AG10803 (cell line): ENCODE measurements at regions not wholly inside any gene's neighbourhood (a gene's known extent, or its start where the extent isn't known, plus 50 kb on each side); places are given as distances from the start of the nearest gene placed in this dataset.

ENCODE experiments used
- DNase-seq: peaks from one replicate; pipeline ENCODE4 v3.0.0; 2010; ENCODE audit warnings: low read depth
- H3K4me3 ChIP-seq: 2 replicates; pipeline ENCODE4 v1.5.1; 2011; ENCODE audit warnings: mild to moderate bottlenecking, low read length, control low read depth
- CTCF ChIP-seq: conservative IDR thresholded peaks from 2 replicates; pipeline ENCODE4 v1.5.1; 2011; ENCODE audit warnings: mild to moderate bottlenecking, low read length, control low read depth, inconsistent platforms

GRCh38 chr6:169324656-169325459 lies 71.2 kb upstream of the THBS2 start:
- H3K4me3 ChIP-seq: no peak overlapping the region
- peak; percentile 68 for DNase-seq
- no peak for TF ChIP-seq CTCF

DNA sequence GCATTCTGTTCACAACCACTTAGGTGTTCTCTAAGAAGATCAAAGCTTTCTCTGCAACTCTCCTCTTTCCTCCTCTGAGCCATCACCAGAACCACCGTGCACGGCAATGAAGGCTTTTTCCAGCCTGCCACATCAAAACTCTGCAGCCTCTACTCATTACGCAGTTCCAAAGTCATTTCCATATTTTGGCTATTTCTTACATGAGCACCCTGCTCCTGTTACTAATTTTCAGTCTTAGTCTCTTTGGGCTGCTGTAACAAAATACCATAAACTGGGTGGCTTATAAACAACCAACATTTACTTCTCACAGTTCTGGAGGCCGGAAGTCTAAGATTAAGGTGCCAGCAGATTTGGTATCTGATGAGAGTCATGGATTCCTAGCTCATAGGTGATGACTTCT lies 70.4 kb upstream of the THBS2 start:
- TF ChIP-seq CTCF: no peak
- H3K4me3 ChIP-seq: no peak overlapping the region
- no peak for DNase-seq

DNA sequence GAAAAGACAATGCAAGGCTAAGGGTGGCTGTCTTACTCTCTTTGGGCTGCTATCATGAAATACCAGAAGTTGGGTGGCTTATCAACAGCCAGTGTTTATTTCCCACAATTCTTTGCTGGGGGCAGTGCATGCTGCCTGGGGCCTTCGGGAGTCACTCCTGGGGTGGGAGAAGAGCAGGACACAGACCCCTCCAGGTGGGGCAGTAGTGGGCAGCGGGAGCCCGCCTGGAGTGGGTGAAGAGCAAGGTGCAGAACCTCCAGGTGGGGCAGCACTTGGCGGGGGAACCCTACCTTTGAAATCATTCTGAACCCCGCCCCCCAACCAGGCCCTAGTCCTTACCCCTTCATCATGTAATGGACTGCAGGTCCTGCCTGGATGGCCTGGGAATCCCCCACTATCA lies 69.6 kb upstream of the THBS2 start:
- no peak for DNase-seq
- no peak for TF ChIP-seq CTCF
- H3K4me3 ChIP-seq: no peak overlapping the region

DNA sequence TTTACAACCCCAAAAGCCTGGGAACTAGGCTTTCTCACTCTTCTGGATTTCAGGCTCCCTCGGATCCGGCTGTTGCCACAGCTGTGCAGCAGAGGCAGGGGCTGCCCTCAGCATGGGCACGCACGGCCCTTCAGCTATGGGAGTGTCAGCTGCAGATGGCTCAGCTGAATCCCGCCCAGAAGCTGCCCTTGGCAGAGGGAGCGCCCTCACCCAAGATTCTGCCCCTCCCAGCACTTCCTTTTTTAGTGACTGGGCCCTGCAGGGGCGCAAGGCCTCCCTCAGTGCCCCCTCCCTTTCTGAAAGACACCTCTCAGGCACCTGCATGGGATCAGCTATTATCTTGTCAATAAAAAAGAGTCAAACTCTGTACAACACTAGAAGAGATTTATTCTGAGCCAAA lies 67.9 kb upstream of the THBS2 start:
- TF ChIP-seq CTCF: no peak
- DNase-seq: no peak
- H3K4me3 ChIP-seq: no peak overlapping the region

GRCh38 chr6:169320013-169320412 lies 66.4 kb upstream of the THBS2 start:
- DNase-seq: peak; percentile 71
- TF ChIP-seq CTCF: no peak
- no peak overlapping the region for H3K4me3 ChIP-seq

DNA sequence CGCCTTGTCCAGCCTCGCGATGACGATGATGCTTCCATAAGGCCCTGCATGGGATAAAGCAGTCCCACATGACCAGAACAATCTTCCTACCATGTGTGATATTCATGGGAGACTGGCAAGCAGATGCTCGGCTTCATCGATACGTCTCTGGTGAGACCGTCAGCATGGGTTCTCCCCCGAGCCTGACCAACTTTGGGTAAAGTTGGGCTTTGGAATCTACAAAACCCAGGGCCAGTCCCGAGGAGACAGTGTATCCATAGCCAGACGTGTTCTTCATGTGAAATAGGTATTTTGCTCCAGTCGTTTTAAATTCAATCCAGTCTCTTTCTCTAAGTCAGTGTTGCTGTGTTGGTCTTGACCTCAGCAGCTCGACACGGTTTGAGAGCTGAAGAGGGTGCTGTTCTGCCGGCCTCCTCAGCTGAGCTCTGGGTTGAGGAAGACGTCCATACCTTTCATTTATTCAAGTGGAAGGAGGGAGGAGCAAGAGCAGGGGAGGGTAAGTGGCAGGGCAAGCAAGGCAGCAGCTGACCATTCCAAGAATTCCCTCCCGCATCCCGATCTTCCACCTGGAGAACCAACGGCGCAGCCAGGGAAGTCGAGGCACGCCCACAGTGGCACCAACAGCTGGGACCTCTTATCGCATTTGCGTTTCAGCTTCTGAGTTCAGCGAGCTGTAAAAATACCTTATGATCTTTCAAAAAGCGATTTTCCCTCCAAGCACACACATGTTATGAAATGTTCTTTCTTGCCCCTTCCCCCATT lies 64.0 kb upstream of the THBS2 start:
- no peak for DNase-seq
- TF ChIP-seq CTCF: no peak
- no peak overlapping the region for H3K4me3 ChIP-seq

DNA sequence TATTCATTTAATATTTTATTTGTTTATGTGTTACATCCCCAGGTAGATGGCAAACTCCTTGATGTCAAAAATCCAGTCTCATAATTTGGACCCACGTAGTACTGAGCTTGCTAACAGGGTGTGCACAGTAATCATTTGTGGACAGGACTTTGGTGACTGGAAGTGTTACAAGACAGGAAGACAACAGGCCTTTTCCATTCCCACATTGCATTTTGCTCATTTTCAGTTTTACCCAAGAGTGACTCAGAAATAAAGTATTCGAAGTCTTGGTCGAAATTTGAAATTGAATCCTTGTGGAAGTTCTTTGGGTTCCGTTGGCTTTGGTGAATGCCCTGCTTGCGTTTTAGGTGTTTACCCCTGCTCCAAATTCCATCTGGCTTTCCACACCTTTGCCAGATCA lies 63.0 kb upstream of the THBS2 start:
- TF ChIP-seq CTCF: no peak
- DNase-seq: peak; percentile 44
- no peak overlapping the region for H3K4me3 ChIP-seq
